ENCODE measurements at regions not wholly inside any gene's neighbourhood (a gene's known extent, or its start where the extent isn't known, plus 50 kb on each side); places are given as distances from the start of the nearest gene placed in this dataset.

DNA sequence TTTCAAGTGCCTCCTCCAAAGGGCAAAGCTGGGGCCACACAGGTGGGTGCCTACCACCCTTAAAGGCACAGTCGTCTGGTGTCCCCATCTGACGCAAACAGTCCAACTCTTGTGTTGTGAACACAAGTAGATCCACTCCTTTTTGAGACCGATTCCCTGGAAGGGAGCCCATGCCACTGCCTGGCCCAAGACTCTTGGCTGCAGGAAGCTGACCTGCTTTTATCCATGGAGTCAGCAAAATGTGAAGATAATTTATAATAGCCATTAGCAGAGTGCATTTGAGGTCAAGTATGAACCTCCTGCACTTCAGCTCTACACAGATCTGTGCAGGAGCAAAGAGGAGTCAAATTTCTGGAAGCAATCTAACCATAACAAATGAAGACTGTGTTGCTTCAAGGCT is 68.5 kb downstream of the ADM start:
- TF ChIP-seq POLR2A (IDR thresholded peaks at IDR 0.05; ENCODE audit: low read depth, low read length), result no peak
- TF ChIP-seq SPI1 (IDR thresholded peaks at IDR 0.05; ENCODE audit: low read depth, low read length), result no peak
- TF ChIP-seq TAF1 (IDR thresholded peaks at IDR 0.05; ENCODE audit: low read depth, low read length), result no peak
- TF ChIP-seq POLR2AphosphoS5 (IDR thresholded peaks at IDR 0.05; ENCODE audit: low read depth, low read length), result no peak
- TF ChIP-seq POU2F2 (IDR thresholded peaks at IDR 0.05; ENCODE audit: low read depth, low read length), result no peak
- TF ChIP-seq PAX5 (IDR thresholded peaks at IDR 0.05; ENCODE audit: insufficient read depth, low read length, severe bottlenecking), result no peak
